DMS 273 (cell line): ENCODE measurements at regions not wholly inside any gene's neighbourhood (a gene's known extent, or its start where the extent isn't known, plus 50 kb on each side); places are given as distances from the start of the nearest gene placed in this dataset.

ENCODE experiments used
- DNase-seq: peaks from one replicate; lab custom pipeline; 2025; ENCODE audit not compliant: unreplicated experiment; lab: John Stamatoyannopoulos, UW

DNA sequence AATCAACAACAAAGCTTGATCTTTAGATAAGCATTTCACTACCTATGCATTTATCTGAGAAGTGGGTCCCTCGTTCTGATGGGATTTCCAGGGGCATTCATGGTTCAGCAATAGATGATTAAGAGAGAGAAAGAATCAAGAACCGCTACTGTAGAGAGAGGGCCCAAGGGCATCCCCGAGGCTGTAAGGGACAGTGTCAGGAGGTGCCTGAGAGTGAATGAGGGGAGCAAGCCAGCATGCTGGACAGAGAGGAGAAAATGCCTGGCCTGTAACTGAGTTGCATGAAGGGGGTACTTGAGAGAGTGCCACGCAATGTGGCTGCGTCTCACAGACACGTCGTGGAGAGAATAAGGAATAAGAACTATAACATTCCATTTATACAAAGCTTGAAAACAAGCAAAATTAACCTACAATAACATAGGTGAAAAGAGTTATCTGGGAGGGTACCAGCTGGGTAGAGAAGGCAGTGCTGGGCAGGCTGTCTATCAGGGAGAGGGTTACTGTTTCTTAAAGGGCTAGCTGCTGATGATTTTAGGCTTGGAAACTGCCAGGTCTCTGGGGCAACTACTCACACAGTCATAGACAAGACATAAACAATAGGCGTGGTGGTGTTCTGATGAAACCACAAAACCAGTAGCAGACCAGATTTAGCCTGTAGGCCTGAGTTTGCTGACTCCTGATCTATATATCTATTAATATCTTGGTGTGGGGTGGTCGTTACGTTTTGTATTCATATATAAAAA is 374.6 kb upstream of the CFAP20DC start:
- no peak for DNase-seq

DNA sequence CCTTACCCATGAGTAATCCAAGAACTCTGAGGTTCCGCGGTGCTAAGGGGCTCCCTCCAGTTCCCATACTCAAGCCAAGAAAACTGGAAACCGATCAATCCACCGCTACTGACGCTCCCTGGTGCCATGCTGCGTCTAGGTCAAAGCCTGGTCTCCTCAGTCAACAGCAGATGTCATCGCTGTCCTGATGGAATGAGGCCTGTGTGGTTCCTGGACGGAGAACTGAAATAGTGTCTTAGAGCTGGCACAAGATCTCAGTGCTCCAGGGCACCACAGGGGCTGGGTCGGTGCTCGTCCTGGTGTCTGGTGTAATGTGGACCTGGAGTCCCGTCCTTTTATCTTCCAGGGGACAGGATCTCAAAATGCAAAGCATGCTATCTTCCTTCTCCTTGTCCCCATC is 373.9 kb upstream of the CFAP20DC start:
- no peak for DNase-seq

DNA sequence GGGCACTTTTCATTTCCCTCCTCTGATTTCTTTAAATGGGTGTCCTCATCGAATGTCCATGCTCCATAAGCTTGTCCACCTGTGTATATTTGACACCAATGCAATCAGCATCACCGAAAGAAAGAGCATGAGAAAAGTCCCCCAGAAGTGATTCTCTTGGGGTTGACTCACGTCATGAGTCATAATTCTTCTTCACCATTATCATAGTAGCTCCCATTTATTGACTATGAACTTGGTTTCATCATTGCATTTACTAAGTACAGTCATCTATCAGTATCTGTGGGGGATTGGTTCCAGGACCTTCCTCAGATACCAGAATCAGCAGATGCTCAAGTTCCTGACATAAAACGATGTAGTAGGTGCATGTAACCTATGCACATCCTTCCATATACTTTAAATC is 372.5 kb upstream of the CFAP20DC start:
- no peak for DNase-seq

DNA sequence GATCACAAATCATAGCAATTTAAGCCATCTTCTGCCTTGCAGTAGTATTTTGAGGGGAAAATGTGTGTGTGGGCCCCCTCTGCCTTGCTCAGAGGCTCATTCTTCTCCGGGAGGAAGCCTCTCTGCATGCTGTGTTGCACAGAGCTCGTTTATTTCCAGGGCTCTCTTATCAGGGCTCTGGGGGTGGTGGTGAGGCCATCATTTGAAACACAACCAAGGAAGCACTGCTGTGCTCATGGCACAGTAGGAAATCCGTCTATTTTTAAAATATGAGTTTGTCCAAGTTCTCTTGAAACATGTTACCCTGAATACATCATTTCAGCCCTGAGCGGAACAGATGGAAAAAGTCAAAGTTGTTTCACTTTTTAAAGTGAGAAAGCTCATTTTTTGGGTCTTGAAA is 369.0 kb upstream of the CFAP20DC start:
- DNase-seq = no peak

DNA sequence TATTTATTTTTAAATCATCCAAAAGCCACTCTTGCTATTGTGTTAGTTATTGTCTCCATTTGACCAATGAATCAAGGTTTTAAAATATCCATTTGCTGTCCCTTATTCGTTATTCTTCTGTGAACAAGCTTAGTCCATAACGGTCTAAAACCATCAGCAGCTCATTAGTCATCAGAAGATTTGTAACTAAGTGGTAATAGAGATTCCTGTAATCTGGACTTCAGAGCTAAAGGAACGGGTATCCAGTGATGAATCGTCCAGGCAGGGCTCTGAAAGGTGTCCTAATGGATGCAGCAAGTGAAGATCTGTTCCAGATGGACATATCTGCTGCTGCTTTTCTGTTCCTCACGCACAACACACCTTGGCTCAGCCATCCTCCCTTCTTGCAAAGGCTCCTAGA is 362.7 kb upstream of the CFAP20DC start:
- DNase-seq = no peak

DNA sequence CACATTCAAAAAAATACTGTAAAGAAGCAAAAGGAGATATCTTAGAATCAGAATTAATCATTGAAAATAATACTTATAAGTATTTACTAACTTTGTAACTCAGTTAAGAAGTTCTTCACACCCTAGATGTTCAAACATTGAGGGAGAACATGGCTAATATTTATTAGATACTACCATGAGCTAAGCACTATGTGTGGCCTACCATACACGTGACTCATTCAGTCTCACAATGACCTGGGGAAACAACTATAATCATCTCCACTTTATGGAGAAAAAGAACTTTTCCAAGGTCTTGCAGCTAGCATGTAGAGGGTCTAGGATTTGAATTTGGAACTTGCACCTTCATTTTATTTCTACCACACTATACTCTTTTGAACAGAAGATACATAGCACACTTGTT is 361.9 kb upstream of the CFAP20DC start:
- DNase-seq = no peak

DNA sequence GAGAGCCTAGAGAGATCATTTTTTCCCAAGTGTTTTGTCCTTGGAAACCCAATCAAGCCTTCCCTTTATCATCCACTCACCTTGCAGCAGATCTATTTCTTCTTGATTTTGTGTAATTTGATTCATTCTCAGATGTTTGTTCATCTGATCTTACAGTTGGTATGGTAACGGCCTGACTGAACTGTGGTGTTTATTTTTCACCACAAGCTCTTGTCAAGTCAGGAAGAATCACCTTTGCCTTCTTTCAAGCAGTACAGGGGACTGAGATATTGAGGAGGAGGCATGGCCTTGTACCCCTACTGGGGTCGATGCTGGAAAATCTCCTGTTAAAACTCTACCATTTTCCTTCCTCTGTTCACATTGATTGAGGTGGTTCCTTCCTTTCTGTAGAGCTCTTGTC is 361.4 kb upstream of the CFAP20DC start:
- DNase-seq = no peak

DNA sequence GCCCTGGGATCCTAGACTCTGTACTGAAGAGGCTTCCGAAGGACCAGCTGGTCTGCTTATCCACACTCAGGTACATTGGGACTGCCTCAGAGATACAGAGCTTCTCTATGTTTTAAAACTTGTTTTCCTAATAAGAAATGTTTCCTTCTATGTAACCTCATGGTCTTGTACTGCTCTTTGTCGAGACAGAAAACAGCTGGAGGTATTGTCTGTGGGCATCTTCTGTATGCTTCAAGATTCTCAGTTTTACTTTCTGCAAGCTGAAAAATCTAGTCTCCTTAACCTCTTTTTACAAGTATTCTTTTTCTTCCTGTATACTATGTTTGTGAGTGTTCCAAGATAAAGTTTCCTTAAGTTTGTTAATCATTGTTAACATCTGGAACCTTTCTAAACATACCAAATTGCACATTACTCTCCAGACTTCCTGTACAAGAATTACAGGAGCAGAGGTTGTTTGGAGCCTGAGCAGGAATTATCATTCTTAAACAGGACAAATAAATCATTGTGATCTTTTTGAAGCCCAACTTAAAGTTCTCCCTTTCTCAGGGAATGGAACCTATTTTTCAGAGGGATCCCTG is 358.3 kb upstream of the CFAP20DC start:
- DNase-seq = no peak

DNA sequence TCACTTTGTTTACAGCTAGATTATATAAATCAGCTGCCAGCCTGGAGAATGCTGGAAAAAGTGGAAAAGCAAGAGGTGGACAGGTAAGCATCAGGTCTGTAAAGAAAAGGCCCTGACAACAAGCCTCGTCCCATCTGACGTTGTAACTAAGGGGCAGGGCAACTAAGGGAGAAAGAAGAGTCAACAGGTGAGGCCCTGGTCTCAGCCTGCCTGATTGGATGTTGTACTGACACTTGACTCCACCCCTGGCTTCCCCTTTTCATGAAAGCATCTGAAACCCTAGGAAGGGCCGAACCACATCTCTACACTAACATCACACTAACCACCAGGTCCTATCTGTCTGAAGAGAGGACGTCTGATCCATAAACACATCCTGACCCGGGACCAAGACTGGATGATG is 357.6 kb upstream of the CFAP20DC start:
- no peak for DNase-seq

DNA sequence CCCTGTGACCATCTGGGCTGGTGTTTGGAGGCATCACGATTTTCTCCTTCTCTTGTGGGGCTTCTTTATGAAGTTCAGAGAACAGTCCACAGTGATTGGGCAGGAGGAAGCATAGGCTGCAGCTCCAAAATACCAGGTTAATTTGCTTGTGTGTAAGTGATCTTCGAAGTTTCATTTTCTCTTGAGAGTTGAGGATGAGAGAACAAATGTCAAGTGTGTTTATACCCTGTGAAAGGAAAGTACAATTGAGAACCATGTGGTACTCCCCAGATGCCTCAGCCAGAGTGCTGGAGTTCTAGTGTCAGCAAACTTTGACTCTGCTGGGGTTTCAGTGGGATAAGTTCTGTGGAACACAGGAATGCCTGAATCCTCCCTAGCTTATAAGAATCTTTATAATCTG is 357.1 kb upstream of the CFAP20DC start:
- no peak for DNase-seq

DNA sequence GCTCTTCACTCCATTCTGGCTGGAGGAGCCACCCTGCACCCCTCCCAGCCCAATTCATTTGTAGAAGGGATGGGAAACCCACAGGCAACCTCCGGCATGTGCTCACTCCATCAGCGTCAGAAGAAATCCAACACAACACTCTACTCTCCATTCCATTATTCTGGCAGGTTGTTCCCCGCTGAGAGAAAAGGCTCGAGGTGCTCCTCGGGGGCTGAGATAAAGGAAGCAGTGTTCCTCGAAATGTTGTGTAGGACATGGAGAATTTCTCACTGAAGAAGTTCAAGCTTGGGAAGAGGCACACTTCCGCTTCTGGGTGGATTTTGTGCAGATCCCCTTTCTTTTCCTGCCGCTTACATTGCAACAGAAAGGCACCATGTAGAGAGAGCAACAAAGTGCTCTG is 355.0 kb upstream of the CFAP20DC start:
- no peak for DNase-seq

DNA sequence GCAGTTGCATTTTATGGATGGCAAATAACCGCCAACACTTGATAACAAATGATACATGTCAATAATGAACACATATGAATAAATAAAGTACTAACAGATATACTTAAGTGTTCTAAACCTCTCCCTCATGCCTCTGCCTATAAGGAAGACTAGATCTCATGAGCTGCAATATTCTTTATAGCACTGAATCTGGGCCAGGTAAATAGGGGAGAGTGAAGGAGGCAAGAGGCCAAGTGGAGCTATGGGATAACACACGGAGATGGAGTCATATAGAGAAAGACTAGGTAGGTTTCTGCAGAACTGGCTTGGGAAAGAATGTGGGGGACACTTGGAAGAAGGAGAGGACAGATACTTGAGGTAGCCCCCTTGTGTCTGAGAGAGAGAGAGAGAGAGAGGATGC is 354.2 kb upstream of the CFAP20DC start:
- DNase-seq = no peak

DNA sequence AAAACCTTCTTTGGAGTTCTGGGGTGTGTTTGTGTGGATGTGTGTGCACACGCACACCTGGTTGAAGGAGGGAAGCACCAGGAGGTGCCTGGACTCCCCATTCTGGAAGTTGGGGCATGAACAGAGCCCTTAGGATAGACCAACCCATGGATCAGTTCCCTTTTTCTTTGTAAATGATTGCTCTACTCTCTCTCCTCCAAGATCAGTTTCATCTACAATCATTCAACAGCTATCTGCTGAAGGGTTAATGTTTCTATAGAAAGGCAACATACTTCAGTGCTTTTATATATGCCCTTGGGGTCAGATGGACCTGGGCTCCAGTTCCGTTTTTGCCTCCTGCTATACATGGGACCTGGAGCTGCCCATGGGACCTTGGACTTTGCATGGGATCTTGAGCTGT is 352.1 kb upstream of the CFAP20DC start:
- no peak for DNase-seq

DNA sequence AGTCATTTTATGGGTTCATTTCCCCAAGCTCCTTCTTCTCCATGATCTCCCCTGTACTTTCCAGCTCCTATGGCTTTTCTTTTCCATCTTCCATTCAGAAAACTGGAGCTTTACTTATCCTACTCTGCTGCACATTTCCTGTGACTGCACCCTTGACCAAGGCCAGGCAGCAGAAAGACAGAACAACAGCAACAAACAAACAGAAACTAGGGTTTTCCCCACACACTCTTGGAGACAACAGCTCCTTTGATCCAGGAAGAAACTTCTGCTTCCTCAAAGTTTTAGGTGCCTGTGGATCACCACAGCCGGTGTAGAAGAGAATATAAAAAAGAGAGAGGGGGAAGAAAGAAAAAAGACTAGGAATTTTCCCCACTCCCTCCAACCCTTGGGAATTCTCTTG is 342.3 kb upstream of the CFAP20DC start:
- DNase-seq = no peak

DNA sequence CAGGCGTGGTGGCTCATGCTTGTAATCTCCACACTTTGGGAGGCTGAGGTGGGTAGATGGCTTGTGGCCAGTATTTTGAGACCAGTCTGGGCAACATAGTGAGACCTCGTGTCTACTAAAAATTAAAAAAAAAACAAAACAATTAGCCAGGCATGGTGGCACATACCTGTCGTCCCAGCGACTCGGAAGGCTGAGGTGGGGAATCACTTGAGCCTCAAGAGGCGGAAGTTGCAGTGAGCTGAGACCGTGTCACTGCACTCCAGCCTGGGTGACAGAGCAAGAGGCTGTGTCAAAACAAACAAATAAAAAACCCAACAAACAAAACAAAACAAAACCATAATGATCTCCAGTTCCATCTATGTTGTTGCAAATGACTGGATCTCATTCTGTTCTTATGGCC is 341.3 kb upstream of the CFAP20DC start:
- DNase-seq = no peak

DNA sequence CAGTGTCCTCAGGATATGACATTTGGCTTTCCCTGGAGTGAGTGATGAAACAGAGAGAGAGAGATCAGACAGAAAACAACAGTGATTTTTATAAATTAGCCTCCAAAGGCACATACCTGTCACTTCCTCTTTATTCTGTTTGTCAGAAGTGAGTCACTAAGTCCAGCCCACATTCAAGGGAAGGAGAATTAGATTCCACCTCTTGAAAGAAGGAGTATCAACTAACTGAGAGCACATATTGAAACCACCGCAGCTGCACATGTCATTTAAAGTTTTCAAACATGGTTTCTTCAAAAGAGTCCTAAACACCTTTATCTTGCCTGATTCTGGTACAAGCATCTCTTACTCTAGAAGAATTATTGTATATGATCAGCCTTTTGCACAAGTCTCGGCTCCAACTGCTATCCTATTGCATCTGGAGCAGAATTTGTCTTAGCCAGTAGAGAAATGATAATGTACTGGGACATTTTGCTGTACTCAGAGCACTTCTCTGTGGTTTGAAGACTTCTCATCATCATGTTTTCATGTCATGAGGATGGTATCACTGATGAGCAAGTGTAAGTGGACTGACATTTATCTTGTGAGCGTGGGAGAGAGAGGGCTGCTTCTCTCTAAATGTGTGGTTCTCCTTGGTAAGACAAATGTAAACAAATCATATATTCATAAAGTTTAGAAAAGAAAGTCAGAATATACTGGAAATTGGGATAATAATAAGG is 338.9 kb upstream of the CFAP20DC start:
- no peak for DNase-seq

DNA sequence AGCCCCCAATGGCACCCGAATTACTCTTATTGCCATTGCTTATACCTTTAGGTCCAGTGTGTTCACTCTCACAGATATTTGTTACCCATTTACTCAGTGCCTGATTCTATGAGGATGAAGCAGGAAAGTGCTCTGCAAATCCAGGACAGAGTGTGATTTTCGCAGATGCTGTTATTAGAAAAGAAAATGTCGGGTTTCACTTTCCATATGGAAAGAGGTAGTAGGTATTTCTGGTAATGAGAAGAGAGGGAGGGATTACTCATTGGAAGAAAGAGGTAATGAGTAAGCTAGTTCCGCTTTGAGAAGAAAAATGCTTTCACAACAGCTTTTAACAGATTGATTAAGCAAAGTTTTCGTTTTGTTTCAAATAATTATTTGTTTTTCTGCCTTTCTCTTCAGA is 336.3 kb upstream of the CFAP20DC start:
- no peak for DNase-seq

DNA sequence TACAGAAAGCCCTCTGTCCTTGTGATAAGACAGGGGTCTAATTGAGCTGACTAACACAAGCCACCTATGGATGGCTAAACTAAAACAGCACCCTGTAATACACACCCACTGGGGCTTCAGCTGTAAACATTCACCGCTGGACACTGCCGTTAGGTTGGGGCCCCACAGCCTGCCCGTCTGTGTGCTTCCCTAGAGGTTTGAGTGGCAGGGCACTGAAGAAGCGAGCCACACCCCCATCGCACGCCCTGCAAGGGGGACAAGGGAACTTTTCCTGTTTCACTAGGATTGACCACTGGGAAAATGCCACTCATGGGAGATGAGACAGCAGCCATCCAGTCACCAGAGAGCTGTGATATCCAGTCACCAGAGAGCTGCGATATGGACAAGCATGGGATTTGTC is 335.7 kb upstream of the CFAP20DC start:
- no peak for DNase-seq

DNA sequence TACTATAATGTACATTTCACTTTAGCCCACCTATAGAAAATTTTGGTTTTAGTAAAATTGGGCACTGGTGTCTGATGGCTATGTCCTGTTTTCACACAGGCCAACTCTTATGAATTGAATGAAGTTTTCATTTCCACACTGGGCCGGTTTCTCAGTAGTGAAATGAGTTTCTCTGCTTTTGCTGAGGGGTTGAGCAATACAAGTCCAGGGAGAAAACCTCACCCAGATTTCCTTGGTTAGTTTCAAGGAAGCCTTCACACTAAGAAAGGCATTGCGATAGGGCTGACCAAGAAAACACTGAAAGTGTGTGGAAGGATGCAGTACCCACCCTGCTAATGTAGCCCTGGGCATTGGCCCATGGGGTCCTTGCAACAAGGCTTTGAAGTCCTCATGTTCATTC is 331.5 kb upstream of the CFAP20DC start:
- DNase-seq = no peak

DNA sequence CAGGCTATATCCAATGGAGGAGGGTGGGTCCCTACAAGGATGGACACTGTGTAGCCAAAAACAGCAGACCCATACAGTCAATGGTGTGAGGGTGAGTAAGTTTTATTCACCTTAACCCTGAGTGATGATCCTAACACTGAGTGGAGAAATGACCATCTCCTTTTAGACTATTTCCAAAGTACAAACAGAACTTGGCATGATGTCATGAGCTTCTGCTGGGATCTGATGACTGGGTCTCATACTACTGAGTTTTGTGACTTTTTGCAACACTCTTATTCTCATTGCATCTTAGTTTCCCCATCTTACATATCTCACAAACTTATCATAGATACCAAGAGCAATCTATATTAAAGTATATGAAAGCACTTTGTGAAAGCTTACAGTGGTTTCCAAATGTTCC is 330.3 kb upstream of the CFAP20DC start:
- DNase-seq = no peak

DNA sequence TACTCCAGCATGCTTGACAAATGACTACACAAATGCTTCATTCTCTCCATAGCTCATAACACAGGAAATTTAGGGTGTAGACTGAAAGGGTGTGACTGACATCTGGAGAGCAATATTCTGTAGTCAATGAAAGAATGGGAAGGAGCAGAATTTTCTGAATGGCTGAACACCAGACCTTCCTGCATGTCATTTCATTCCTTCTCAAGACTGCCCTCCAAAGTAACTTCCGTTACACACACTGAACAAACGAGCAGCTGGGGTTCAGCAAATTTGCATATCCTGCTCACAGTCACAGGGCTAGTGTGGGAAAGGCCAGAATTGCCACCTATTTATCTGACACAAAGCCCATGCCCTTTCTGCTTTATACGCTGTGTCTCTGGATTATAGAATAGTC is 325.0 kb upstream of the CFAP20DC start:
- DNase-seq = peak; percentile 0

DNA sequence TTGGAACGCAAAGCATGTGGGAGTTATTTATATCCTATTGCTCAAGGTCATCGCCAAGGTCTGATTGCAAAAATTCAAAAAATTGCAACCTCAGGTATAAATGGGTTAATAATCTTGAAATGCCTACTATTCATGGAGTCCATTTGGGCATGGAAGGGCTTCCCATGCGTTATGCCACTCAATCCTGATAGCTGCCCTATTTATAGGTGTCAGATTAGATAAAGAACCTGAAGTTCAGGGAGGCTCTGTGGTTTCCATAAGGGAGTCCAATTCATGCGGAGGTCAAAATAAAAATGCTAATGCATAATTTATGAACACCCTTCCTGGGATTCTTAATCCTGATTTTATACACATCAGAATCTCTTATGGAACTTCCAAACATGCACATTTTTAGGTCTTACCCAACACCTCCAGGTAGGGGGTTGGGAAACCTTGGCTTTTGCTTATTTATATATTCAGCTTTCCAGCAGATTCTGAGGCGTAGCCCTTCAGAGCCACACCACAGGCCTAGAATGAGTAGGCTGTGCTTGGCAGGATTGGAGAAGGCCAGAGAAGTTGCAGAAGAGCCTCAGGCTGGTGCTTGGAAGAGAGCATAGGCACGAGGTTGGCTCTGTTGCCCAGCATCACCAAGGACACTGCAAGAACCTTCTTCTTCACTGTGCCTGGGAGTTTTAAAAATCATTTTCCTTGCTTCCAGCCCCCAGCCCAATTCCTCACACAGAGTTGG is 324.4 kb upstream of the CFAP20DC start:
- DNase-seq = no peak
